Spleen (tissue), 11 donors: ENCODE measurements at regions not wholly inside any gene's neighbourhood (a gene's known extent, or its start where the extent isn't known, plus 50 kb on each side); places are given as distances from the start of the nearest gene placed in this dataset.

Experiments used
- DNase-seq: peaks from one replicate; pipeline ENCODE4 v3.0.0-alpha.2; 2020
- H3K27ac ChIP-seq, 8 donors: fragments of 200-600 bp; sonication (generic) in 7 of 8; 1 replicate in 4 of 8; 2 replicates in 4 of 8; pipeline versions ENCODE4 v1.5.0 to v1.8.0; 2016 to 2021; ENCODE audit warnings: inconsistent platforms in 4 of 8, mild to moderate bottlenecking in 4 of 8, moderate library complexity in 1 of 8
- H3K27me3 ChIP-seq, 7 donors: fragments of 200-600 bp; sonication (generic) in 6 of 7; replicated peaks in 1 of 7; 1 replicate in 4 of 7; 2 replicates in 3 of 7; pipeline versions ENCODE4 v1.5.0 to v1.8.0; 2016 to 2021; ENCODE audit warnings: inconsistent platforms in 3 of 7, mild to moderate bottlenecking in 1 of 7
- H3K36me3 ChIP-seq, 6 donors: fragments of 200-600 bp; sonication (generic) in 5 of 6; 1 replicate in 4 of 6; 2 replicates in 2 of 6; pipeline versions ENCODE4 v1.5.0 to v1.8.0; 2016 to 2021; ENCODE audit warnings: inconsistent platforms in 2 of 6
- H3K4me1 ChIP-seq, 6 donors: fragments of 200-600 bp; sonication (generic) in 5 of 6; 1 replicate in 3 of 6; 2 replicates in 3 of 6; pipeline versions ENCODE4 v1.5.0 to v1.8.0; 2016 to 2021; ENCODE audit warnings: inconsistent platforms in 3 of 6
- H3K4me3 ChIP-seq, 8 donors: fragments of 200-600 bp; sonication (generic) in 7 of 8; 1 replicate in 4 of 8; 2 replicates in 4 of 8; pipeline versions ENCODE4 v1.5.0 to v1.8.0; 2016 to 2021; ENCODE audit warnings: inconsistent platforms in 4 of 8, mild to moderate bottlenecking in 4 of 8, moderate library complexity in 2 of 8
- H3K9me3 ChIP-seq, 8 donors: fragments of 200-600 bp; sonication (generic) in 7 of 8; 1 replicate in 4 of 8; 2 replicates in 4 of 8; pipeline versions ENCODE4 v1.5.0 to v1.8.0; 2016 to 2021; ENCODE audit warnings: inconsistent platforms in 4 of 8
- CTCF ChIP-seq, 11 experiments: fragments of 200-600 bp in 7 of 11; fragments of 450-650 bp in 4 of 11; sonication (generic) in 4 of 11; IDR thresholded peaks in 8 of 11; conservative IDR thresholded peaks in 3 of 11; 1 replicate in 7 of 11; 2 replicates in 4 of 11; pipeline versions ENCODE4 v1.4.0 to v1.8.0; 2016 to 2021; ENCODE audit warnings: antibody characterized with exemption in 11 of 11, inconsistent platforms in 4 of 11, mild to moderate bottlenecking in 1 of 11
- POLR2A ChIP-seq, 3 donors: fragments of 450-650 bp; IDR thresholded peaks; one replicate each; pipeline ENCODE4 v1.5.1; 2017; ENCODE audit warnings: antibody characterized with exemption in 3 of 3, mild to moderate bottlenecking in 1 of 3
- POLR2AphosphoS5 ChIP-seq, 3 donors: sonication (generic); formaldehyde crosslinking; IDR thresholded peaks; one replicate each; pipeline ENCODE4 v1.5.1; 2017; ENCODE audit warnings: antibody characterized with exemption in 3 of 3
- WGBS, 5 donors: extraction: QIAGEN DNeasy Blood & Tissue Kit in 3 of 5; methylation state at CpG; one replicate each; pipeline versions ENCODE4 v1.1.5 to v1.1.7; 2013 to 2018; 5-methylcytosine and 5-hydroxymethylcytosine counted together
- intact Hi-C: fragments of 100-400 bp; cut with DNase I; formaldehyde crosslinking; loops from one replicate; pipeline ENCODE4 v1.15.0; 2023; ENCODE audit warnings: low total_unique reads
- donor health status: healthy with polysubstance abuse.
- donor health status: DM: no; HTN: no; CAD: no; lungs with moderate emphysema.
- donor health status: DM: no; HTN: no; CAD: no.
- donor health status: Bipolar disorder and iron deficiency.
- donor health status: healthy.
- donor health status: DM: no; HTN: no; CAD: no.
- donor health status: DM: yes; HTN: yes; CAD: no.

- TF ChIP-seq POLR2A (IDR thresholded peaks at IDR 0.05) = no peak
- no peak for TF ChIP-seq POLR2AphosphoS5 (IDR thresholded peaks at IDR 0.05)
- no peak for TF ChIP-seq CTCF (IDR thresholded peaks at IDR 0.05 in 8 of 11, conservative IDR thresholded peaks at IDR 0.05 in 3 of 11)
- H3K4me1 ChIP-seq = no peaks in the 10 kb centered on the region
- no peak for DNase-seq
- no peak overlapping the region for H3K27ac ChIP-seq
- H3K4me3 ChIP-seq = no peak overlapping the region
- intact Hi-C loops = no loop called here
- H3K9me3 ChIP-seq = peaks cover 0 to 41% (median 24%) of the 10 kb centered on the region in 8 donors
- H3K27me3 ChIP-seq = no peaks in the 10 kb centered on the region
- no peaks in the 10 kb centered on the region for H3K36me3 ChIP-seq
Observed at GRCh38 chr6:80696268-80696667, 589.8 kb downstream of the BCKDHB start.

- TF ChIP-seq POLR2AphosphoS5 (IDR thresholded peaks at IDR 0.05) (no peak), POLR2A (IDR thresholded peaks at IDR 0.05) (no peak), CTCF (IDR thresholded peaks at IDR 0.05 in 8 of 11, conservative IDR thresholded peaks at IDR 0.05 in 3 of 11) (no peak)
- Histone ChIP-seq H3K27ac (no peak overlapping the region), H3K36me3 (no peaks in the 10 kb centered on the region), H3K4me3 (no peak overlapping the region), H3K4me1 (no peaks in the 10 kb centered on the region), H3K9me3 (peaks cover 0 to 34% (median 7%) of the 10 kb centered on the region in 8 donors), H3K27me3 (no peaks in the 10 kb centered on the region)
- WGBS, 5 donors = 57 to 67% (median 63%) methylated on average over 6 of the region's 6 CpGs
- intact Hi-C loops = no loop called here
- no peak for DNase-seq
Observed at GRCh38 chr6:80690551-80691131, 584.2 kb downstream of the BCKDHB start.

- Histone ChIP-seq H3K4me1 (no peaks in the 10 kb centered on the region), H3K36me3 (no peaks in the 10 kb centered on the region), H3K9me3 (peaks cover 0 to 29% (median 7%) of the 10 kb centered on the region in 8 donors), H3K27ac (no peak overlapping the region), H3K27me3 (no peaks in the 10 kb centered on the region), H3K4me3 (no peak overlapping the region)
- intact Hi-C loops = no loop called here
- no peak for DNase-seq
- 37 to 53% (median 48%) methylated on average over 3 of the region's 3 CpGs for WGBS, 5 donors
- TF ChIP-seq CTCF (IDR thresholded peaks at IDR 0.05 in 8 of 11, conservative IDR thresholded peaks at IDR 0.05 in 3 of 11) (no peak), POLR2A (IDR thresholded peaks at IDR 0.05) (no peak), POLR2AphosphoS5 (IDR thresholded peaks at IDR 0.05) (no peak)
Observed at GRCh38 chr6:80689716-80690395, 583.4 kb downstream of the BCKDHB start.

GRCh38 chr6:80679992-80680391 is 573.5 kb downstream of the BCKDHB start:
- no peak for DNase-seq
- intact Hi-C loops = no loop called here
- no peaks in the 10 kb centered on the region for H3K4me1 ChIP-seq

More at GRCh38 chr6:80679992-80680391, 573.5 kb downstream of the BCKDHB start:
- whole genome bisulfite sequencing, 5 donors = 72 to 87% (median 79%) methylated on average over 2 of the region's 2 CpGs
- no peak overlapping the region for H3K4me3 ChIP-seq
- no peak overlapping the region for H3K27ac ChIP-seq
- H3K36me3 ChIP-seq = no peaks in the 10 kb centered on the region
- H3K9me3 ChIP-seq = peaks cover 0 to 25% (median 2%) of the 10 kb centered on the region in 8 donors
- no peaks in the 10 kb centered on the region for H3K27me3 ChIP-seq
- TF ChIP-seq CTCF (IDR thresholded peaks at IDR 0.05 in 8 of 11, conservative IDR thresholded peaks at IDR 0.05 in 3 of 11) (no peak), POLR2AphosphoS5 (IDR thresholded peaks at IDR 0.05) (no peak)
